ENCODE measurements at regions not wholly inside any gene's neighbourhood (a gene's known extent, or its start where the extent isn't known, plus 50 kb on each side); places are given as distances from the start of the nearest gene placed in this dataset.

DNA sequence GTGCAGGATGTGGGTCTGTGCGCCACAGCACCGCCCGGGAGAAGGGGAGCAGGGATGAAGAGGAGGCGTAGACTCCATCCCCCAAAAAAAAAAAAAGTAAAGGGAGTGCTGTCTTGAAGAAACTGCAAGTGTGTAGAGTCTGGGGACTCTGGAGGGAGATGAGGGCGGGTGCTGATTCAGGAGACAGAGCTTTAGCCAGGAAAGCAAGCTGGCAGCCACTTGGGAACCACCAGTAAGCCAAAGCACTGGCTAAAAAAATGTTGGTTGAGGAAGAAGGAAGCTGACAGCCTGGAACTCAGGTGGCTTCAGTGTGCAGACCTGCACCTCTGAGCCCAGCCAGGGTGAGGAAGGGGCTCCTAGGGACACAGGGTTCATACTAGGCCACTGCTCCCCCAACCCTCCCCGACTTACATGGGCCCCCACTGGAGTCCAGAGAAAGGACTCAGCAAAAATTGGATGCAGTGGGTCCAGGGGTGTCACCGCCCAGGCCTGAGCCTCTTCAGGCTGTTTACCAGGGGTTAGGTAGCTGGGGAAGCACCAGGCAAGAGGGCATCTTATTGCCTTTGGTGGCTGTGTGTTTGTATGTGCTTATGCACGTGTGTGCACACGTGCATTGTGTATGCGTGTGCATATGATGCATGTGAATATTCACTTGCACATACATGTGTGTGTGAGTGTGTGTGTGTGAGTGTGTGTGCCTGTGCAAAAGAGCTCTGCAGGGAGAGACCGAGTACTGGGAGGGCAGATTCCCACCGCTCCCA lies 153.5 kb upstream of the MLN start:
- TF ChIP-seq, protein P1, sequence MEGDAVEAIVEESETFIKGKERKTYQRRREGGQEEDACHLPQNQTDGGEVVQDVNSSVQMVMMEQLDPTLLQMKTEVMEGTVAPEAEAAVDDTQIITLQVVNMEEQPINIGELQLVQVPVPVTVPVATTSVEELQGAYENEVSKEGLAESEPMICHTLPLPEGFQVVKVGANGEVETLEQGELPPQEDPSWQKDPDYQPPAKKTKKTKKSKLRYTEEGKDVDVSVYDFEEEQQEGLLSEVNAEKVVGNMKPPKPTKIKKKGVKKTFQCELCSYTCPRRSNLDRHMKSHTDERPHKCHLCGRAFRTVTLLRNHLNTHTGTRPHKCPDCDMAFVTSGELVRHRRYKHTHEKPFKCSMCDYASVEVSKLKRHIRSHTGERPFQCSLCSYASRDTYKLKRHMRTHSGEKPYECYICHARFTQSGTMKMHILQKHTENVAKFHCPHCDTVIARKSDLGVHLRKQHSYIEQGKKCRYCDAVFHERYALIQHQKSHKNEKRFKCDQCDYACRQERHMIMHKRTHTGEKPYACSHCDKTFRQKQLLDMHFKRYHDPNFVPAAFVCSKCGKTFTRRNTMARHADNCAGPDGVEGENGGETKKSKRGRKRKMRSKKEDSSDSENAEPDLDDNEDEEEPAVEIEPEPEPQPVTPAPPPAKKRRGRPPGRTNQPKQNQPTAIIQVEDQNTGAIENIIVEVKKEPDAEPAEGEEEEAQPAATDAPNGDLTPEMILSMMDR (conservative IDR thresholded peaks at IDR 0.05) = no peak
- H3K27ac ChIP-seq = no peak overlapping the region

- TF ChIP-seq, protein P1 (conservative IDR thresholded peaks at IDR 0.05) = no peak
- H3K27ac ChIP-seq = no peak overlapping the region
Measured at GRCh38 chr6:33956206-33956605, 152.4 kb upstream of the MLN start.

DNA sequence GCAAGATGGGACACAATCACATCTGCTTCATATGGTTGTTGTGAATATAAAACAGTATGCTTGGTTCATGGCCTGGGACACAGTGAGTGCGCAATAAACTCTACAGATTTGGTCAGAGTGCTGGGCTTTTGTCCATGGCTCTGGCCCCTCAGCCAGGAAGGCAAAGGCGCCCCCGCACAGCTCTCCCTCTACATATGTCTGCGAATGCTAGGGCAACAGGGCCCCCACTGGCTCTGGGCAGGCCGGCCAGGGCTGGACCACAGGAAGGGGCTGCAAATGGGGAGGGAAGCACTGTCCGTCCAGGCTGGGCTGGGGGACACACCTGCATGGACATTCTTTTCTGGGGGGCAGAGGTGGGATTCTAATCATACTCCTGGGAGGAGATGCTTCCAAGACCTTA lies 151.8 kb upstream of the MLN start:
- no peak overlapping the region for H3K27ac ChIP-seq
- TF ChIP-seq, protein P1 (conservative IDR thresholded peaks at IDR 0.05) = no peak

DNA sequence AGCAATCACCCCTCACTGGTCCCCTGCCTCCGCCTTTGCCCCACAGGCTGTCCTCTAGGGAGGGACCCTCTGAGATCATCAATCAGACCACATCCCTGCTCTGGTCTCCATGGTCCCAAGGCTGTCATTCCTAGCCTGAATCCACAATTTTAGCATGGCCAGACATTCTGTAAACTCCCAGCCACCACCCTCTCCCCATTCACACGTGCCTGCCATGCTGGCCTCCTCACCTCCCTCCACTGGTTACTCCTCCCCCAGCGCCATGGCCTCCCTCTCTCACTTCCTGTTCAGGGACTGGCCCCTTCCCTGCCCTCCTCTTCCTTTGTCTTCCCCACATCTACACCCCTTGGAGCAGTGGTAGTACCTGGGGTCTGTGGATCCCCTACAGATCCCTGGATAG lies 150.7 kb upstream of the MLN start:
- TF ChIP-seq, protein P1 (conservative IDR thresholded peaks at IDR 0.05) = no peak
- no peak overlapping the region for H3K27ac ChIP-seq

- no peak overlapping the region for H3K27ac ChIP-seq
- TF ChIP-seq, protein P1 (conservative IDR thresholded peaks at IDR 0.05) = no peak
Measured at GRCh38 chr6:33953171-33953570, 149.4 kb upstream of the MLN start.

DNA sequence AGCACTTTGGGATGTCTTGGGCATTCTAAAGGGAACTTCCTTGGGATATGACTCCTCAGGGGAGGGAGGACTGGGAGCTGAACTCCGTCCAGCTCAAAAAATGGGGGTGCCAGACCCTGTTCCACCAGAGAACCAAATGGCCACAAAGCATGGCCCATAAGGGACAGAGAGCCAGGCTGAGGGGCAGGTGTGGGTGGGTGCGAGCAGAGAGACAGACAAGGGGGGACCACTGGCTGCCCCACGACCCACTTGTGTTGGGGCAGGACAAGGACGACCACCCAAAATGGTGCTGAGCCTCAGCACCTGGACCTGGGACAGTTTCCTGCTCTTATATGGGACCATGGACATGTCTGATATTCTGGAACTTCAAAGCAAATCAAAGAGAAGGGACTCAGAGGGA lies 148.2 kb upstream of the MLN start:
- TF ChIP-seq, protein P1 (conservative IDR thresholded peaks at IDR 0.05) = no peak
- no peak overlapping the region for H3K27ac ChIP-seq

- TF ChIP-seq, protein P1 (conservative IDR thresholded peaks at IDR 0.05) = no peak
- H3K27ac ChIP-seq = no peak overlapping the region
Measured at GRCh38 chr6:33950891-33951889, 147.4 kb upstream of the MLN start.
